K562 (cell line): ENCODE measurements at regions not wholly inside any gene's neighbourhood (a gene's known extent, or its start where the extent isn't known, plus 50 kb on each side); places are given as distances from the start of the nearest gene placed in this dataset.

ENCODE experiments used
- ATAC-seq: fragments of 200-7000 bp; cut with Tn5 transposase; 3 replicates; pipeline ENCODE4 v1.9.1; 2020; ENCODE audit warnings: moderate library complexity
- BruUV-seq: library from RNA; stranded (reverse); fragments of 400-500 nt; replicated peaks from 2 replicates; lab custom pipeline; 2021; lab: Mats Ljungman, UMichigan
- CTCF ChIA-PET: fragments of 300-600 bp; formaldehyde crosslinking; extraction: SDS; loops from one replicate; lab custom pipeline; 2021; ENCODE audit warnings: low intra/inter-chr PET ratio; lab: Yijun Ruan, JAX
- POLR2A ChIA-PET: fragments of 300-600, 350-650 bp; sonication (Branson Sonifier 250); formaldehyde crosslinking; extraction: SDS; loops from one replicate; lab custom pipeline; 2021; ENCODE audit warnings: antibody characterized with exemption, inconsistent platforms; lab: Yijun Ruan, JAX
- DNase-seq, 4 experiments: peaks; one replicate each; pipeline versions ENCODE4 v3.0.0 to v3.0.0-alpha.2; 2011 to 2018; ENCODE audit warnings: low spot score in 3 of 4, mixed read lengths in 3 of 4; ENCODE audit errors: extremely low read depth in 1 of 4
- FAIRE-seq: peaks from 2 replicates; lab custom pipeline; 2011; peaks lifted over from hg19 to GRCh38; lab: Jason Lieb, UNC
- H2AFZ ChIP-seq: 2 replicates; pipeline ENCODE4 v1.6.0; 2011; ENCODE audit warnings: low read depth, low read length, control low read depth, inconsistent platforms
- H3K27ac ChIP-seq: fragments of 200-600 bp; 3 replicates; pipeline ENCODE4 v1.8.0; 2011; ENCODE audit warnings: low read depth, mild to moderate bottlenecking, control low read depth, inconsistent platforms, low read length, moderate library complexity, mixed read lengths; ENCODE audit errors: extremely low read depth
- H3K27me3 ChIP-seq, 2 experiments: fragments of 300-600 bp in 1 of 2; 2 replicates in 1 of 2; 3 replicates in 1 of 2; pipeline versions ENCODE4 v1.6.0 to v1.8.0; 2011; ENCODE audit warnings: inconsistent platforms in 2 of 2, low read length in 2 of 2, mild to moderate bottlenecking in 1 of 2, mixed read lengths in 1 of 2, moderate library complexity in 1 of 2; ENCODE audit not compliant: control insufficient read depth in 2 of 2, insufficient read depth in 2 of 2
- H3K36me3 ChIP-seq: fragments of 300-600 bp; 3 replicates; pipeline ENCODE4 v1.8.0; 2011; ENCODE audit warnings: mild to moderate bottlenecking, low read length, inconsistent platforms; ENCODE audit not compliant: control insufficient read depth, insufficient read depth
- H3K4me1 ChIP-seq, 2 experiments: fragments of 200-600 bp in 1 of 2; replicated peaks in 1 of 2; 2 replicates in 1 of 2; 3 replicates in 1 of 2; pipeline versions ENCODE4 v1.5.1 to v1.8.0; 2011; ENCODE audit warnings: inconsistent platforms in 2 of 2, low read length in 2 of 2, mild to moderate bottlenecking in 1 of 2, mixed read lengths in 1 of 2, moderate library complexity in 1 of 2; ENCODE audit not compliant: control insufficient read depth in 2 of 2, insufficient read depth in 2 of 2
- H3K4me2 ChIP-seq: 2 replicates; pipeline ENCODE4 v1.6.1; 2011; ENCODE audit warnings: low read length, control low read depth, inconsistent platforms, mixed read lengths; ENCODE audit not compliant: insufficient read depth
- H3K4me3 ChIP-seq: fragments of 200-600 bp; sonication (generic), shearing (Covaris generic); 2 replicates; pipeline ENCODE4 v1.5.1; 2016; ENCODE audit warnings: control low read depth, inconsistent platforms
- H3K79me2 ChIP-seq: fragments of 200-600 bp; 3 replicates; pipeline ENCODE4 v1.8.0; 2011; ENCODE audit warnings: low read length, inconsistent platforms; ENCODE audit not compliant: control insufficient read depth, insufficient read depth
- H3K9ac ChIP-seq, 2 experiments: 2 replicates each; pipeline versions ENCODE4 v1.6.0 to v1.6.1; 2011; ENCODE audit warnings: low read depth in 2 of 2, low read length in 2 of 2, control low read depth in 1 of 2, inconsistent platforms in 1 of 2, mild to moderate bottlenecking in 1 of 2, mixed read lengths in 1 of 2; ENCODE audit not compliant: insufficient read depth in 1 of 2
- H3K9me1 ChIP-seq: one replicate; pipeline ENCODE4 v1.6.0; 2011; ENCODE audit warnings: inconsistent platforms, mild to moderate bottlenecking, low read length, moderate library complexity; ENCODE audit not compliant: control insufficient read depth, insufficient read depth
- H3K9me3 ChIP-seq: replicated peaks from 2 replicates; pipeline ENCODE4 v1.5.1; 2011; ENCODE audit warnings: low read depth, low read length, inconsistent platforms; ENCODE audit not compliant: control insufficient read depth, insufficient read depth
- H4K20me1 ChIP-seq: replicated peaks from 2 replicates; pipeline ENCODE4 v1.6.1; 2011; ENCODE audit warnings: low read length, inconsistent platforms, mixed read lengths; ENCODE audit not compliant: control insufficient read depth, insufficient read depth
- CEBPB ChIP-seq: fragments of 450-650 bp; IDR thresholded peaks from 2 replicates; pipeline ENCODE4 v1.6.1; 2016; ENCODE audit warnings: missing genetic modification characterization, missing compliant biosample characterization
- FOXJ3 ChIP-seq: sonication (generic); formaldehyde crosslinking; IDR thresholded peaks from 2 replicates; pipeline ENCODE4 v1.4.0; 2020; ENCODE audit warnings: mild to moderate bottlenecking, missing genetic modification reagents
- NFRKB ChIP-seq: fragments of 450-650 bp; IDR thresholded peaks from 2 replicates; pipeline ENCODE4 v1.6.1; 2016; ENCODE audit warnings: low read depth
- PML ChIP-seq: IDR thresholded peaks from 2 replicates; pipeline ENCODE4 v1.6.1; 2012; ENCODE audit warnings: low read length, inconsistent platforms
- PRMT5 ChIP-seq: sonication (generic); formaldehyde crosslinking; IDR thresholded peaks from 2 replicates; pipeline ENCODE4 v1.5.0; 2020; ENCODE audit warnings: missing genetic modification reagents
- TFAM ChIP-seq: fragments of 250-450 bp; sonication (Bioruptor Pico); conservative IDR thresholded peaks from 2 replicates; pipeline ENCODE4 v1.5.0; 2021; ENCODE audit warnings: mild to moderate bottlenecking, moderate library complexity
- XRCC5 ChIP-seq: fragments of 200-400 bp; formaldehyde crosslinking; IDR thresholded peaks from 2 replicates; pipeline ENCODE4 v1.6.1; 2017; ENCODE audit warnings: low read depth, mild to moderate bottlenecking, low read length
- ZNF282 ChIP-seq: sonication (generic); formaldehyde crosslinking; IDR thresholded peaks from 2 replicates; pipeline ENCODE4 v1.8.1; 2023; ENCODE audit warnings: missing genetic modification reagents
- WGBS: fragments of 100-300 bp; shearing (Covaris generic); methylation state at CpG from one replicate; pipeline ENCODE4 v1.1.6; 2016; ENCODE audit warnings: low coverage, mixed read lengths; ENCODE audit not compliant: insufficient coverage; ENCODE audit errors: missing lambda C conversion rate; 5-methylcytosine and 5-hydroxymethylcytosine counted together
- in situ Hi-C: fragments of 300-500 bp; cut with MboI; formaldehyde crosslinking; loops from 4 replicates; pipeline ENCODE4 v1.15.0; 2018; ENCODE audit warnings: inconsistent platforms, mixed read lengths
- intact Hi-C: fragments of 100-400 bp; cut with micrococcal nuclease; formaldehyde crosslinking; loops from 2 replicates; pipeline ENCODE4 v1.14.2; 2022
- TF ChIP-seq, protein P1 (sequence below), 2 experiments: fragments of 150-350 bp in 1 of 2; IDR thresholded peaks; 2 replicates each; pipeline ENCODE4 v1.6.1; 2012 to 2016; ENCODE audit warnings: low read depth in 2 of 2, low read length in 2 of 2, mild to moderate bottlenecking in 1 of 2, moderate library complexity in 1 of 2

- ATAC-seq (no peak), FAIRE-seq (no peak), DNase-seq (no peak)
- Histone ChIP-seq H3K4me2 (no peak overlapping the region), H3K4me1 (no peaks in the 10 kb centered on the region), H2AFZ (no peak overlapping the region), H3K27ac (no peak overlapping the region), H3K79me2 (no peaks in the 10 kb centered on the region), H3K36me3 (no peaks in the 10 kb centered on the region), H3K9me3 (no peaks in the 10 kb centered on the region; the same call in 1 of the 2 replicates), H3K9me1 (no peaks in the 10 kb centered on the region), H3K27me3 (peaks cover 5 to 36% of the 10 kb centered on the region in 2 experiments; a peak in 3 of 5 replicates), H3K4me3 (no peak overlapping the region), H4K20me1 (no peaks in the 10 kb centered on the region), H3K9ac (no peak overlapping the region)
- intact Hi-C loops (no loop called here), in situ Hi-C loops (no loop called here)
- BruUV-seq: no TSS peak
- POLR2A ChIA-PET: interaction anchor here (0.6 to 0.8 kb wide), 2 partner anchors 45 to 185 kb away, joined by 3 read pairs; no protein-coding TSS in a partner anchor
- CTCF ChIA-PET: no interaction called here
- TF ChIP-seq XRCC5 (no peak), TFAM (no peak), CEBPB (tag) (no peak), PRMT5 (CRISPR knock-in tag) (no peak), PML (no peak), NFRKB (no peak), FOXJ3 (CRISPR knock-in tag) (no peak), ZNF282 (no peak)
- TF ChIP-seq, protein P1, sequence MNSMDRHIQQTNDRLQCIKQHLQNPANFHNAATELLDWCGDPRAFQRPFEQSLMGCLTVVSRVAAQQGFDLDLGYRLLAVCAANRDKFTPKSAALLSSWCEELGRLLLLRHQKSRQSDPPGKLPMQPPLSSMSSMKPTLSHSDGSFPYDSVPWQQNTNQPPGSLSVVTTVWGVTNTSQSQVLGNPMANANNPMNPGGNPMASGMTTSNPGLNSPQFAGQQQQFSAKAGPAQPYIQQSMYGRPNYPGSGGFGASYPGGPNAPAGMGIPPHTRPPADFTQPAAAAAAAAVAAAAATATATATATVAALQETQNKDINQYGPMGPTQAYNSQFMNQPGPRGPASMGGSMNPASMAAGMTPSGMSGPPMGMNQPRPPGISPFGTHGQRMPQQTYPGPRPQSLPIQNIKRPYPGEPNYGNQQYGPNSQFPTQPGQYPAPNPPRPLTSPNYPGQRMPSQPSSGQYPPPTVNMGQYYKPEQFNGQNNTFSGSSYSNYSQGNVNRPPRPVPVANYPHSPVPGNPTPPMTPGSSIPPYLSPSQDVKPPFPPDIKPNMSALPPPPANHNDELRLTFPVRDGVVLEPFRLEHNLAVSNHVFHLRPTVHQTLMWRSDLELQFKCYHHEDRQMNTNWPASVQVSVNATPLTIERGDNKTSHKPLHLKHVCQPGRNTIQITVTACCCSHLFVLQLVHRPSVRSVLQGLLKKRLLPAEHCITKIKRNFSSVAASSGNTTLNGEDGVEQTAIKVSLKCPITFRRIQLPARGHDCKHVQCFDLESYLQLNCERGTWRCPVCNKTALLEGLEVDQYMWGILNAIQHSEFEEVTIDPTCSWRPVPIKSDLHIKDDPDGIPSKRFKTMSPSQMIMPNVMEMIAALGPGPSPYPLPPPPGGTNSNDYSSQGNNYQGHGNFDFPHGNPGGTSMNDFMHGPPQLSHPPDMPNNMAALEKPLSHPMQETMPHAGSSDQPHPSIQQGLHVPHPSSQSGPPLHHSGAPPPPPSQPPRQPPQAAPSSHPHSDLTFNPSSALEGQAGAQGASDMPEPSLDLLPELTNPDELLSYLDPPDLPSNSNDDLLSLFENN (IDR thresholded peaks at IDR 0.05; ENCODE audit: low read depth in 2 of 2, low read length in 2 of 2): no peak
- 3% methylated on average over 4 of the region's 4 CpGs for WGBS
Measured at GRCh38 chr2:15827001-15827400, 113.3 kb upstream of the MYCN start.
